ENCODE measurements at regions not wholly inside any gene's neighbourhood (a gene's known extent, or its start where the extent isn't known, plus 50 kb on each side); places are given as distances from the start of the nearest gene placed in this dataset.

- Histone ChIP-seq H3K4me3 (no peak overlapping the region), H3K36me3 (ENCODE audit: control insufficient read depth in 2 of 2, insufficient read depth in 2 of 2, low read length in 1 of 2) (no peaks in the 10 kb centered on the region), H4K20me1 (ENCODE audit: control insufficient read depth, insufficient read depth) (no peaks in the 10 kb centered on the region), H3K27ac (ENCODE audit: control insufficient read depth, insufficient read depth) (no peak overlapping the region), H3K79me2 (ENCODE audit: control insufficient read depth, insufficient read depth, low read length) (no peaks in the 10 kb centered on the region), H3K9ac (ENCODE audit: control insufficient read depth, insufficient read depth, low read length) (no peak overlapping the region), H2AFZ (ENCODE audit: control insufficient read depth, low read depth, low read length) (no peak overlapping the region), H3K9me3 (replicated peaks; ENCODE audit: control insufficient read depth, insufficient read depth, low read length) (no peaks in the 10 kb centered on the region), H3K4me1 (ENCODE audit: control insufficient read depth, insufficient read depth, low read length) (no peaks in the 10 kb centered on the region), H3K27me3 (replicated peaks in 1 of 2; ENCODE audit: control insufficient read depth in 2 of 2, insufficient read depth in 2 of 2, low read length in 1 of 2) (no peaks in the 10 kb centered on the region), H3K4me2 (ENCODE audit: control insufficient read depth, insufficient read depth) (no peak overlapping the region)
- TF ChIP-seq RELA (IDR thresholded peaks at IDR 0.05; ENCODE audit: borderline replicate concordance, partially characterized antibody) (no peak), CREM (IDR thresholded peaks at IDR 0.05; ENCODE audit: low read depth) (no peak), MXI1 (IDR thresholded peaks at IDR 0.05; ENCODE audit: low read depth, low read length) (no peak), ZNF274 (IDR thresholded peaks at IDR 0.05; ENCODE audit: insufficient read depth, insufficient read length) (no peak), EZH2 (IDR thresholded peaks at IDR 0.05; ENCODE audit: borderline replicate concordance, control insufficient read depth, low read depth, low read length) (no peak), CBFB (IDR thresholded peaks at IDR 0.05; ENCODE audit: low read depth) (no peak), SMARCA5 (IDR thresholded peaks at IDR 0.05) (no peak), TCF7 (IDR thresholded peaks at IDR 0.05; ENCODE audit: borderline replicate concordance) (no peak), SIX5 (IDR thresholded peaks at IDR 0.05; ENCODE audit: low read depth, low read length, severe bottlenecking) (no peak), POU2F2 (IDR thresholded peaks at IDR 0.05; ENCODE audit: borderline replicate concordance, low read depth, low read length) (no peak), BACH1 (IDR thresholded peaks at IDR 0.05; ENCODE audit: borderline replicate concordance) (no peak)
- TF ChIP-seq, protein P1, sequence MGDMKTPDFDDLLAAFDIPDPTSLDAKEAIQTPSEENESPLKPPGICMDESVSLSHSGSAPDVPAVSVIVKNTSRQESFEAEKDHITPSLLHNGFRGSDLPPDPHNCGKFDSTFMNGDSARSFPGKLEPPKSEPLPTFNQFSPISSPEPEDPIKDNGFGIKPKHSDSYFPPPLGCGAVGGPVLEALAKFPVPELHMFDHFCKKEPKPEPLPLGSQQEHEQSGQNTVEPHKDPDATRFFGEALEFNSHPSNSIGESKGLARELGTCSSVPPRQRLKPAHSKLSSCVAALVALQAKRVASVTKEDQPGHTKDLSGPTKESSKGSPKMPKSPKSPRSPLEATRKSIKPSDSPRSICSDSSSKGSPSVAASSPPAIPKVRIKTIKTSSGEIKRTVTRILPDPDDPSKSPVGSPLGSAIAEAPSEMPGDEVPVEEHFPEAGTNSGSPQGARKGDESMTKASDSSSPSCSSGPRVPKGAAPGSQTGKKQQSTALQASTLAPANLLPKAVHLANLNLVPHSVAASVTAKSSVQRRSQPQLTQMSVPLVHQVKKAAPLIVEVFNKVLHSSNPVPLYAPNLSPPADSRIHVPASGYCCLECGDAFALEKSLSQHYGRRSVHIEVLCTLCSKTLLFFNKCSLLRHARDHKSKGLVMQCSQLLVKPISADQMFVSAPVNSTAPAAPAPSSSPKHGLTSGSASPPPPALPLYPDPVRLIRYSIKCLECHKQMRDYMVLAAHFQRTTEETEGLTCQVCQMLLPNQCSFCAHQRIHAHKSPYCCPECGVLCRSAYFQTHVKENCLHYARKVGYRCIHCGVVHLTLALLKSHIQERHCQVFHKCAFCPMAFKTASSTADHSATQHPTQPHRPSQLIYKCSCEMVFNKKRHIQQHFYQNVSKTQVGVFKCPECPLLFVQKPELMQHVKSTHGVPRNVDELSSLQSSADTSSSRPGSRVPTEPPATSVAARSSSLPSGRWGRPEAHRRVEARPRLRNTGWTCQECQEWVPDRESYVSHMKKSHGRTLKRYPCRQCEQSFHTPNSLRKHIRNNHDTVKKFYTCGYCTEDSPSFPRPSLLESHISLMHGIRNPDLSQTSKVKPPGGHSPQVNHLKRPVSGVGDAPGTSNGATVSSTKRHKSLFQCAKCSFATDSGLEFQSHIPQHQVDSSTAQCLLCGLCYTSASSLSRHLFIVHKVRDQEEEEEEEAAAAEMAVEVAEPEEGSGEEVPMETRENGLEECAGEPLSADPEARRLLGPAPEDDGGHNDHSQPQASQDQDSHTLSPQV (IDR thresholded peaks at IDR 0.05), result no peak
- TF ChIP-seq, protein P2, sequence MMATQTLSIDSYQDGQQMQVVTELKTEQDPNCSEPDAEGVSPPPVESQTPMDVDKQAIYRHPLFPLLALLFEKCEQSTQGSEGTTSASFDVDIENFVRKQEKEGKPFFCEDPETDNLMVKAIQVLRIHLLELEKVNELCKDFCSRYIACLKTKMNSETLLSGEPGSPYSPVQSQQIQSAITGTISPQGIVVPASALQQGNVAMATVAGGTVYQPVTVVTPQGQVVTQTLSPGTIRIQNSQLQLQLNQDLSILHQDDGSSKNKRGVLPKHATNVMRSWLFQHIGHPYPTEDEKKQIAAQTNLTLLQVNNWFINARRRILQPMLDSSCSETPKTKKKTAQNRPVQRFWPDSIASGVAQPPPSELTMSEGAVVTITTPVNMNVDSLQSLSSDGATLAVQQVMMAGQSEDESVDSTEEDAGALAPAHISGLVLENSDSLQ (IDR thresholded peaks at IDR 0.05), result no peak
- no peak for ATAC-seq
- ChIA-PET RAD21 (ENCODE audit: unreplicated experiment) (no interaction called here), SMC1A (ENCODE audit: uncharacterized antibody, unreplicated experiment) (no interaction called here), CTCF (no interaction called here), POLR2A (no interaction called here)
- BruUV-seq (replicated peaks), result no TSS peak
- FAIRE-seq, result no peak
- 10% methylated on average over 2 of the region's 2 CpGs for WGBS (ENCODE audit: insufficient coverage, insufficient replicate concordance, low lambda C conversion rate, missing lambda C conversion rate)
- in situ Hi-C loops (cut with MboI) (no loop called here), intact Hi-C loops (cut with micrococcal nuclease; ENCODE audit: unreplicated experiment) (no loop called here)
- DNase-seq (ENCODE audit: low read depth, low spot score), result no peak
Observed at GRCh38 chr6:98212468-98212867, 621.9 kb upstream of the POU3F2 start.

All from GM12878 (cell line).